OCI-LY7 (cell line): ENCODE measurements at regions not wholly inside any gene's neighbourhood (a gene's known extent, or its start where the extent isn't known, plus 50 kb on each side); places are given as distances from the start of the nearest gene placed in this dataset.

ENCODE experiments used
- EZH2phosphoT487 ChIP-seq: fragments of 200-600 bp; sonication (generic); IDR thresholded peaks from 2 replicates; pipeline ENCODE4 v1.6.1; 2018; ENCODE audit warnings: low read depth, borderline replicate concordance, mild to moderate bottlenecking, mixed run types, antibody characterized with exemption, low read length, moderate library complexity, mixed read lengths
- TF ChIP-seq, protein P1 (sequence below): fragments of 200-600 bp; sonication (generic); conservative IDR thresholded peaks from 2 replicates; pipeline ENCODE4 v1.5.1; 2014; ENCODE audit warnings: mild to moderate bottlenecking, antibody characterized with exemption, low read length, moderate library complexity, mixed read lengths

DNA sequence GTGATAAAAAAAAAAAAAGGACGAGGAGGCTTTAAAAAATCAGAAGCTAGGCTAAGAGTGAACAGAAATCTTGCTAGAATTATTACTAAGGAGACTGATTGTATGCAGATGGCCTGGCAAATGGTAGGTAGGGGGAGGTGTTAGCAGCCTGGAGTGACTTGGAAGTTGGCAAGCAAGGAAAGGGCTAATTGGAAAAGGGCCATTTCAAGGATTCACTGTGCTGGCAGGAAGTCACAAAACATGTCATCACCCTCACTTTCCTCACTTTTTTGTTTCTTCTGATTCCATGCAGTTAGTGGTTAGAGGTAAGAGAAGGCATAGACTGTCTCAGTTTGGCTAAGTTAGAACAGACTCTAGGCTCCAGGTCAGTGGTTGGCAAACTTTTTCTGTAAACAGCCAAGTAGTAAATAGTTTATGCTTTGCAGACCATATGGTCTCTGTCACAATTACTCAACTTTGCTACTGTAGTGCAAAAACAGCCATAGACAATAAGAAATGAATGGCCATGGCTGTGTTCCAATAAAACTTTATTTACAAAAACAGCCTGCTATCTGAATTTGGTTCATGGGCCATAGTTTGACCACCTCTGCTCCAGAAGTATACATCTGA lies 646.5 kb upstream of the ACTRT1 start:
- TF ChIP-seq, protein P1, sequence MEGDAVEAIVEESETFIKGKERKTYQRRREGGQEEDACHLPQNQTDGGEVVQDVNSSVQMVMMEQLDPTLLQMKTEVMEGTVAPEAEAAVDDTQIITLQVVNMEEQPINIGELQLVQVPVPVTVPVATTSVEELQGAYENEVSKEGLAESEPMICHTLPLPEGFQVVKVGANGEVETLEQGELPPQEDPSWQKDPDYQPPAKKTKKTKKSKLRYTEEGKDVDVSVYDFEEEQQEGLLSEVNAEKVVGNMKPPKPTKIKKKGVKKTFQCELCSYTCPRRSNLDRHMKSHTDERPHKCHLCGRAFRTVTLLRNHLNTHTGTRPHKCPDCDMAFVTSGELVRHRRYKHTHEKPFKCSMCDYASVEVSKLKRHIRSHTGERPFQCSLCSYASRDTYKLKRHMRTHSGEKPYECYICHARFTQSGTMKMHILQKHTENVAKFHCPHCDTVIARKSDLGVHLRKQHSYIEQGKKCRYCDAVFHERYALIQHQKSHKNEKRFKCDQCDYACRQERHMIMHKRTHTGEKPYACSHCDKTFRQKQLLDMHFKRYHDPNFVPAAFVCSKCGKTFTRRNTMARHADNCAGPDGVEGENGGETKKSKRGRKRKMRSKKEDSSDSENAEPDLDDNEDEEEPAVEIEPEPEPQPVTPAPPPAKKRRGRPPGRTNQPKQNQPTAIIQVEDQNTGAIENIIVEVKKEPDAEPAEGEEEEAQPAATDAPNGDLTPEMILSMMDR = no peak
- no peak for TF ChIP-seq EZH2phosphoT487
